ENCODE measurements at regions not wholly inside any gene's neighbourhood (a gene's known extent, or its start where the extent isn't known, plus 50 kb on each side); places are given as distances from the start of the nearest gene placed in this dataset.

GRCh38 chr13:65368832-65369231, 1861.3 kb downstream of the PCDH9 start:
- no peaks in the 10 kb centered on the region for H3K9me3 ChIP-seq (replicated peaks; ENCODE audit: control insufficient read depth, insufficient read depth, low read length)
- H3K4me1 ChIP-seq (ENCODE audit: control insufficient read depth, extremely low read depth, insufficient read depth, low read length), result no peaks in the 10 kb centered on the region
- ChIA-PET POLR2A (no interaction called here), CTCF (no interaction called here)
- H3K4me3 ChIP-seq (replicated peaks in 1 of 3; ENCODE audit: insufficient read depth in 1 of 3, low read depth in 1 of 3, low read length in 3 of 3), result no peak overlapping the region
- H3K27ac ChIP-seq (ENCODE audit: insufficient read depth, low read depth, low read length), result no peak overlapping the region
- intact Hi-C loops (cut with micrococcal nuclease), result no loop called here
- no peaks in the 10 kb centered on the region for H3K36me3 ChIP-seq (ENCODE audit: control insufficient read depth in 2 of 2, extremely low read depth in 1 of 2, insufficient read depth in 2 of 2, low read length in 2 of 2)
- no peak overlapping the region for H2AFZ ChIP-seq (ENCODE audit: low read depth, low read length)
- no TSS peak for BruUV-seq (replicated peaks)
- H4K20me1 ChIP-seq (replicated peaks; ENCODE audit: control insufficient read depth, extremely low read depth, insufficient read depth, low read length), result no peaks in the 10 kb centered on the region
- DNase-seq (ENCODE audit: low read depth, low spot score) (no peak), FAIRE-seq (no peak)
- TF ChIP-seq GATA2 (IDR thresholded peaks at IDR 0.05; ENCODE audit: insufficient read depth, insufficient read length, low read depth, low read length) (no peak), POLR2AphosphoS5 (IDR thresholded peaks at IDR 0.05; ENCODE audit: insufficient read depth, low read depth, low read length) (no peak), FOS (IDR thresholded peaks at IDR 0.05; ENCODE audit: borderline replicate concordance, insufficient read depth, low read length) (no peak), EZH2 (IDR thresholded peaks at IDR 0.05; ENCODE audit: borderline replicate concordance, low read depth, low read length, severe bottlenecking) (no peak), POLR2A (IDR thresholded peaks at IDR 0.05; ENCODE audit: low read depth, low read length) (no peak), CTCF (IDR thresholded peaks at IDR 0.05; ENCODE audit: extremely low read depth in 1 of 2, insufficient read depth in 1 of 2, low read depth in 1 of 2, low read length in 2 of 2) (no peak), MAX (IDR thresholded peaks at IDR 0.05; ENCODE audit: insufficient read depth, insufficient read length) (no peak), MYC (IDR thresholded peaks at IDR 0.05; ENCODE audit: low read depth, low read length) (no peak), JUN (IDR thresholded peaks at IDR 0.05; ENCODE audit: borderline replicate concordance, insufficient read depth, insufficient read length, low read depth) (no peak)
- no peaks in the 10 kb centered on the region for H3K79me2 ChIP-seq (ENCODE audit: control insufficient read depth, insufficient read depth, low read length)
- H3K9me1 ChIP-seq (replicated peaks; ENCODE audit: control insufficient read depth, extremely low read depth, insufficient read depth, low read length), result no peaks in the 10 kb centered on the region
- no peak overlapping the region for H3K9ac ChIP-seq (replicated peaks; ENCODE audit: extremely low read depth, insufficient read depth, low read length)
- no peaks in the 10 kb centered on the region for H3K27me3 ChIP-seq (ENCODE audit: control insufficient read depth in 2 of 2, insufficient read depth in 2 of 2, low read length in 2 of 2)
- dilution Hi-C loops (cut with MboI; ENCODE audit: extremely low pct_ligation_motif_present, low sequenced_read_pairs), result no loop called here
- H3K4me2 ChIP-seq (ENCODE audit: insufficient read depth, low read length), result no peak overlapping the region

Data from endothelial cell of umbilical vein (primary cell).